WTC11 (cell line): ENCODE measurements at regions not wholly inside any gene's neighbourhood (a gene's known extent, or its start where the extent isn't known, plus 50 kb on each side); places are given as distances from the start of the nearest gene placed in this dataset.

Experiments
- ATAC-seq: fragments of 200-7000 bp; cut with Tn5 transposase; 2 replicates; pipeline ENCODE4 v1.10.0; 2021; ENCODE audit warnings: mild to moderate bottlenecking, moderate library complexity
- CTCF ChIA-PET: fragments of 300-600 bp; sonication (Branson Sonifier 250); formaldehyde crosslinking; loops from one replicate; lab custom pipeline; 2021; ENCODE audit warnings: antibody characterized with exemption; lab: Charles Lee
- POLR2A ChIA-PET: fragments of 350-600 bp; sonication (Branson Sonifier 250); formaldehyde crosslinking; loops from one replicate; lab custom pipeline; 2021; ENCODE audit warnings: antibody characterized with exemption; lab: Charles Lee
- DNase-seq: peaks from one replicate; pipeline ENCODE4 v3.0.0; 2021; ENCODE audit warnings: low spot score
- H3K27ac Mint-ChIP-seq: 2 replicates; pipeline ENCODE4 v1.8.0; 2021; ENCODE audit warnings: mixed read lengths
- H3K27me3 Mint-ChIP-seq: 2 replicates; pipeline ENCODE4 v1.8.0; 2021; ENCODE audit warnings: low read depth, mild to moderate bottlenecking, moderate library complexity, mixed read lengths
- H3K36me3 Mint-ChIP-seq: 2 replicates; pipeline ENCODE4 v1.8.0; 2021; ENCODE audit warnings: mixed read lengths
- H3K4me1 Mint-ChIP-seq: 2 replicates; pipeline ENCODE4 v1.8.0; 2022; ENCODE audit warnings: mixed read lengths
- H3K4me3 Mint-ChIP-seq: 2 replicates; pipeline ENCODE4 v1.8.0; 2021; ENCODE audit warnings: mild to moderate bottlenecking, moderate library complexity, mixed read lengths
- H3K9me3 Mint-ChIP-seq: 2 replicates; pipeline ENCODE4 v1.8.0; 2021; ENCODE audit warnings: mixed read lengths
- ATF2 ChIP-seq: sonication (generic); formaldehyde crosslinking; IDR thresholded peaks from 2 replicates; pipeline ENCODE4 v1.8.1; 2022; ENCODE audit warnings: low read depth, missing genetic modification reagents, borderline replicate concordance
- CREB1 ChIP-seq: sonication (generic); formaldehyde crosslinking; IDR thresholded peaks from 2 replicates; pipeline ENCODE4 v1.8.0; 2023; ENCODE audit warnings: mild to moderate bottlenecking, missing genetic modification reagents
- CREM ChIP-seq: sonication (generic); formaldehyde crosslinking; IDR thresholded peaks from 2 replicates; pipeline ENCODE4 v1.8.1; 2022; ENCODE audit warnings: mild to moderate bottlenecking, missing genetic modification reagents, moderate library complexity
- FOXP1 ChIP-seq: sonication (generic); formaldehyde crosslinking; IDR thresholded peaks from 2 replicates; pipeline ENCODE4 v1.8.0; 2022; ENCODE audit warnings: missing genetic modification reagents, mild to moderate bottlenecking, moderate library complexity, borderline replicate concordance
- GTF2I ChIP-seq: fragments of 250-450 bp; sonication (Bioruptor Pico); conservative IDR thresholded peaks from 2 replicates; pipeline ENCODE4 v1.4.0; 2021; ENCODE audit warnings: mild to moderate bottlenecking
- HMGA2 ChIP-seq: fragments of 250-450 bp; sonication (Bioruptor Pico); IDR thresholded peaks from 2 replicates; pipeline ENCODE4 v1.4.0; 2021; ENCODE audit warnings: mild to moderate bottlenecking, moderate library complexity
- IRF2 ChIP-seq: sonication (generic); formaldehyde crosslinking; IDR thresholded peaks from 2 replicates; pipeline ENCODE4 v1.8.0; 2022; ENCODE audit warnings: low read depth, missing genetic modification reagents, borderline replicate concordance
- JUN ChIP-seq: sonication (generic); formaldehyde crosslinking; IDR thresholded peaks from 2 replicates; pipeline ENCODE4 v1.8.0; 2023; ENCODE audit warnings: mild to moderate bottlenecking, missing genetic modification reagents
- MXD4 ChIP-seq: fragments of 250-450 bp; sonication (Bioruptor Pico); IDR thresholded peaks from 2 replicates; pipeline ENCODE4 v1.8.0; 2021; ENCODE audit warnings: mild to moderate bottlenecking, moderate library complexity, borderline replicate concordance
- TEAD4 ChIP-seq: sonication (generic); formaldehyde crosslinking; IDR thresholded peaks from 2 replicates; pipeline ENCODE4 v1.8.0; 2022; ENCODE audit warnings: mild to moderate bottlenecking, missing genetic modification reagents
- ZBTB21 ChIP-seq: sonication (generic); formaldehyde crosslinking; IDR thresholded peaks from 2 replicates; pipeline ENCODE4 v1.8.1; 2023; ENCODE audit warnings: mild to moderate bottlenecking, missing genetic modification reagents, borderline replicate concordance
- ZNF232 ChIP-seq: sonication (generic); formaldehyde crosslinking; IDR thresholded peaks from 2 replicates; pipeline ENCODE4 v1.8.0; 2022; ENCODE audit warnings: mild to moderate bottlenecking, missing genetic modification reagents
- ZNF281 ChIP-seq: sonication (generic); formaldehyde crosslinking; IDR thresholded peaks from 2 replicates; pipeline ENCODE4 v1.8.0; 2023; ENCODE audit warnings: mild to moderate bottlenecking, missing genetic modification reagents
- ZNF416 ChIP-seq: fragments of 250-450 bp; sonication (Bioruptor Pico); IDR thresholded peaks from 2 replicates; pipeline ENCODE4 v1.9.0; 2021; ENCODE audit warnings: mild to moderate bottlenecking, inconsistent platforms
- TF ChIP-seq, protein P1 (sequence below): sonication (generic); formaldehyde crosslinking; IDR thresholded peaks from 2 replicates; pipeline ENCODE4 v1.8.0; 2022; ENCODE audit warnings: missing genetic modification reagents
- TF ChIP-seq, protein P2 (sequence below): sonication (generic); formaldehyde crosslinking; IDR thresholded peaks from 2 replicates; pipeline ENCODE4 v1.8.1; 2023; ENCODE audit warnings: mild to moderate bottlenecking, missing genetic modification reagents
- TF ChIP-seq, protein P3 (sequence below): sonication (generic); formaldehyde crosslinking; IDR thresholded peaks from 2 replicates; pipeline ENCODE4 v1.8.0; 2022; ENCODE audit warnings: mild to moderate bottlenecking, missing genetic modification reagents
- TF ChIP-seq, protein P4 (sequence below): sonication (generic); formaldehyde crosslinking; conservative IDR thresholded peaks from 2 replicates; pipeline ENCODE4 v1.8.1; 2022; ENCODE audit warnings: mild to moderate bottlenecking, missing genetic modification reagents
- TF ChIP-seq, protein P5 (sequence below): fragments of 250-450 bp; sonication (Bioruptor Pico); IDR thresholded peaks from 2 replicates; pipeline ENCODE4 v1.8.0; 2021; ENCODE audit warnings: mild to moderate bottlenecking

- TF ChIP-seq, protein P1, sequence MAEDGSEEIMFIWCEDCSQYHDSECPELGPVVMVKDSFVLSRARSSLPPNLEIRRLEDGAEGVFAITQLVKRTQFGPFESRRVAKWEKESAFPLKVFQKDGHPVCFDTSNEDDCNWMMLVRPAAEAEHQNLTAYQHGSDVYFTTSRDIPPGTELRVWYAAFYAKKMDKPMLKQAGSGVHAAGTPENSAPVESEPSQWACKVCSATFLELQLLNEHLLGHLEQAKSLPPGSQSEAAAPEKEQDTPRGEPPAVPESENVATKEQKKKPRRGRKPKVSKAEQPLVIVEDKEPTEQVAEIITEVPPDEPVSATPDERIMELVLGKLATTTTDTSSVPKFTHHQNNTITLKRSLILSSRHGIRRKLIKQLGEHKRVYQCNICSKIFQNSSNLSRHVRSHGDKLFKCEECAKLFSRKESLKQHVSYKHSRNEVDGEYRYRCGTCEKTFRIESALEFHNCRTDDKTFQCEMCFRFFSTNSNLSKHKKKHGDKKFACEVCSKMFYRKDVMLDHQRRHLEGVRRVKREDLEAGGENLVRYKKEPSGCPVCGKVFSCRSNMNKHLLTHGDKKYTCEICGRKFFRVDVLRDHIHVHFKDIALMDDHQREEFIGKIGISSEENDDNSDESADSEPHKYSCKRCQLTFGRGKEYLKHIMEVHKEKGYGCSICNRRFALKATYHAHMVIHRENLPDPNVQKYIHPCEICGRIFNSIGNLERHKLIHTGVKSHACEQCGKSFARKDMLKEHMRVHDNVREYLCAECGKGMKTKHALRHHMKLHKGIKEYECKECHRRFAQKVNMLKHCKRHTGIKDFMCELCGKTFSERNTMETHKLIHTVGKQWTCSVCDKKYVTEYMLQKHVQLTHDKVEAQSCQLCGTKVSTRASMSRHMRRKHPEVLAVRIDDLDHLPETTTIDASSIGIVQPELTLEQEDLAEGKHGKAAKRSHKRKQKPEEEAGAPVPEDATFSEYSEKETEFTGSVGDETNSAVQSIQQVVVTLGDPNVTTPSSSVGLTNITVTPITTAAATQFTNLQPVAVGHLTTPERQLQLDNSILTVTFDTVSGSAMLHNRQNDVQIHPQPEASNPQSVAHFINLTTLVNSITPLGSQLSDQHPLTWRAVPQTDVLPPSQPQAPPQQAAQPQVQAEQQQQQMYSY (CRISPR knock-in tag): no peak
- no peak for TF ChIP-seq MXD4 (CRISPR knock-in tag)
- TF ChIP-seq, all 79 proteins: peak for 0
Observed at GRCh38 chr14:75371297-75371696, 56.5 kb upstream of the JDP2 start (continued).

GRCh38 chr14:75372260-75372659 lies 55.6 kb upstream of the JDP2 start:
- Mint-ChIP-seq H3K9me3 (peaks cover 10% of the 10 kb centered on the region), H3K27me3 (peaks cover 3% of the 10 kb centered on the region; the same call in 1 of the 2 replicates)
- CTCF ChIA-PET: no interaction called here

More at GRCh38 chr14:75372260-75372659, 55.6 kb upstream of the JDP2 start:
- no peak overlapping the region for H3K27ac Mint-ChIP-seq
- POLR2A ChIA-PET: no interaction called here
- H3K4me1 Mint-ChIP-seq: no peaks in the 10 kb centered on the region
- no peak for ATAC-seq
- H3K36me3 Mint-ChIP-seq: peaks cover 3% of the 10 kb centered on the region
- DNase-seq: no peak
- TF ChIP-seq TEAD4 (CRISPR knock-in tag) (no peak), ZNF232 (CRISPR knock-in tag) (no peak), CREM (no peak), ZBTB21 (CRISPR knock-in tag) (no peak), IRF2 (CRISPR knock-in tag) (no peak), ATF2 (no peak), HMGA2 (CRISPR knock-in tag) (no peak), ZNF416 (no peak), JUN (no peak), GTF2I (no peak), CREB1 (CRISPR knock-in tag) (no peak), FOXP1 (CRISPR knock-in tag) (no peak), ZNF281 (CRISPR knock-in tag) (no peak)
- TF ChIP-seq, protein P2, sequence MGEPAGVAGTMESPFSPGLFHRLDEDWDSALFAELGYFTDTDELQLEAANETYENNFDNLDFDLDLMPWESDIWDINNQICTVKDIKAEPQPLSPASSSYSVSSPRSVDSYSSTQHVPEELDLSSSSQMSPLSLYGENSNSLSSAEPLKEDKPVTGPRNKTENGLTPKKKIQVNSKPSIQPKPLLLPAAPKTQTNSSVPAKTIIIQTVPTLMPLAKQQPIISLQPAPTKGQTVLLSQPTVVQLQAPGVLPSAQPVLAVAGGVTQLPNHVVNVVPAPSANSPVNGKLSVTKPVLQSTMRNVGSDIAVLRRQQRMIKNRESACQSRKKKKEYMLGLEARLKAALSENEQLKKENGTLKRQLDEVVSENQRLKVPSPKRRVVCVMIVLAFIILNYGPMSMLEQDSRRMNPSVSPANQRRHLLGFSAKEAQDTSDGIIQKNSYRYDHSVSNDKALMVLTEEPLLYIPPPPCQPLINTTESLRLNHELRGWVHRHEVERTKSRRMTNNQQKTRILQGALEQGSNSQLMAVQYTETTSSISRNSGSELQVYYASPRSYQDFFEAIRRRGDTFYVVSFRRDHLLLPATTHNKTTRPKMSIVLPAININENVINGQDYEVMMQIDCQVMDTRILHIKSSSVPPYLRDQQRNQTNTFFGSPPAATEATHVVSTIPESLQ: no peak
- TF ChIP-seq, protein P3, sequence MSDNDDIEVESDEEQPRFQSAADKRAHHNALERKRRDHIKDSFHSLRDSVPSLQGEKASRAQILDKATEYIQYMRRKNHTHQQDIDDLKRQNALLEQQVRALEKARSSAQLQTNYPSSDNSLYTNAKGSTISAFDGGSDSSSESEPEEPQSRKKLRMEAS (CRISPR knock-in tag): no peak
- TF ChIP-seq, protein P4, sequence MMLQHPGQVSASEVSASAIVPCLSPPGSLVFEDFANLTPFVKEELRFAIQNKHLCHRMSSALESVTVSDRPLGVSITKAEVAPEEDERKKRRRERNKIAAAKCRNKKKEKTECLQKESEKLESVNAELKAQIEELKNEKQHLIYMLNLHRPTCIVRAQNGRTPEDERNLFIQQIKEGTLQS (CRISPR knock-in tag): no peak
- TF ChIP-seq, protein P5, sequence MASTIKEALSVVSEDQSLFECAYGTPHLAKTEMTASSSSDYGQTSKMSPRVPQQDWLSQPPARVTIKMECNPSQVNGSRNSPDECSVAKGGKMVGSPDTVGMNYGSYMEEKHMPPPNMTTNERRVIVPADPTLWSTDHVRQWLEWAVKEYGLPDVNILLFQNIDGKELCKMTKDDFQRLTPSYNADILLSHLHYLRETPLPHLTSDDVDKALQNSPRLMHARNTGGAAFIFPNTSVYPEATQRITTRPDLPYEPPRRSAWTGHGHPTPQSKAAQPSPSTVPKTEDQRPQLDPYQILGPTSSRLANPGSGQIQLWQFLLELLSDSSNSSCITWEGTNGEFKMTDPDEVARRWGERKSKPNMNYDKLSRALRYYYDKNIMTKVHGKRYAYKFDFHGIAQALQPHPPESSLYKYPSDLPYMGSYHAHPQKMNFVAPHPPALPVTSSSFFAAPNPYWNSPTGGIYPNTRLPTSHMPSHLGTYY (CRISPR knock-in tag): no peak
- H3K4me3 Mint-ChIP-seq: no peak overlapping the region
